ENCODE measurements at regions not wholly inside any gene's neighbourhood (a gene's known extent, or its start where the extent isn't known, plus 50 kb on each side); places are given as distances from the start of the nearest gene placed in this dataset.
"Not testable (repeated sequence)": the region's sequence is repeated elsewhere in the genome, so short reads cannot be mapped to it uniquely, and the experiment has no call there.

DNA sequence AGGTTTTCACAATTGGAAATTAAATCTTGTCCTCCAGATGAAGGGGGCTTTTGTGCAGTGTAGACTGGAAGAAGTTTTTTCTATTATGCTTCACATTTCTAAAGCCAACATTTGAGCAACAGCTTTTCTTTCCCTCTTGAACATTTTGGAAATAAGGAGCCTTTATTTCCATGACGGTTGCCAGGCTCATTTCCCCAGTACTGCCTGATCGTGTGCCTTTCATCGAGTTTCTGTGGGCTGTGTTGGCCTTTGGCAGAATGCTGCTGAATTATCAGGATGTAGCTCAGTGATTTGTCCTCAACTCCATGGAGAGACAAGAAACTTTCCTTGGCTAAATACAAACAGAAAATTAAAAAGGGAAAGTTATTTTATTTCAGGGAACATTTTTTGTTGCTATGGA, 314.8 kb upstream of the LRRC3B start:
- Mint-ChIP-seq H3K27ac (no peak overlapping the region), H3K4me3 (no peak overlapping the region), H3K9me3 (peaks cover 19% of the 10 kb centered on the region), H3K27me3 (no peaks in the 10 kb centered on the region), H3K4me1 (ENCODE audit: low read depth) (no peaks in the 10 kb centered on the region), H3K36me3 (ENCODE audit: low read depth) (no peaks in the 10 kb centered on the region)

DNA sequence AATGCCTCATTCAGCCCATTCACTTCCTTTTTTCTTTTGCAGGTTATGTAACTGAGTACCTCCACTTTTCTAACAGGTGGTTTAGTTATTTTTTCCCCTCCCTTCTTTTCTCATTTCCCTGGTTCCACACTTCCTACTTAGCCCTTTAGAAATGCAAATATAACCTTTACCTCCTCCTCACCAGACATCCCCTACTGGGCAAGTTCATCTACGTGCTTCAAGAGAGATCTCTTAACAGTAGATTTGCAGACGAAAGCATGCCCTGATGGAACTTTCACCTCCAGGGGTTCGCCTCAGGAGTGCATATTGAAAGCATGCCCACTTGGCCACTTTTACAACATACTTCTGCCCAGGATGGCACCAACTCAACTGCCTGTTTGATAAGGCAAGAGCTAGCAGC, 314.1 kb upstream of the LRRC3B start:
- H3K27me3 Mint-ChIP-seq: no peaks in the 10 kb centered on the region
- no peak overlapping the region for H3K27ac Mint-ChIP-seq
- H3K36me3 Mint-ChIP-seq (ENCODE audit: low read depth): no peaks in the 10 kb centered on the region
- no peaks in the 10 kb centered on the region for H3K4me1 Mint-ChIP-seq (ENCODE audit: low read depth)
- H3K9me3 Mint-ChIP-seq: peaks cover 13% of the 10 kb centered on the region
- no peak overlapping the region for H3K4me3 Mint-ChIP-seq

DNA sequence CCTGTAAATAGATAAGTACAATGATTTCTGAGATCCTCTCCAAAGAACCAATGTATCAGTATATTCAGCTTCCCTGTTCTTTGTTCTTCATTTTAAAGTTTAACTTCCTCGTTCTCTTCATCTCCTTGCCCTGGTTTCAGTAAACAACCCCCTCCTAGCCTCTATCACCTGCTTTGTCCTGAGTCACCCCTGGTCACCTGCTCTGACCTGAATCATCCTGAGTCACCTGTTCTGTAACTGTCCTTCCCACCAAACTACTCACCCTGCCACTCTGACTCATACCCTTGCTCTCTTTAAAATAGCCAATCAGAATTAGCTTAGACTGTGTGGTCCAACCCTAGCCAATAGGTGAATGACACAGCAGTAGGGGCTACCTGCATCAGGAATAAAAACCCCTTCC, 313.0 kb upstream of the LRRC3B start:
- not testable (repeated sequence) for H3K36me3 Mint-ChIP-seq (ENCODE audit: low read depth); H3K27ac Mint-ChIP-seq; H3K4me1 Mint-ChIP-seq (ENCODE audit: low read depth); H3K4me3 Mint-ChIP-seq; H3K27me3 Mint-ChIP-seq
- H3K9me3 Mint-ChIP-seq: peaks cover 13% of the 10 kb centered on the region

DNA sequence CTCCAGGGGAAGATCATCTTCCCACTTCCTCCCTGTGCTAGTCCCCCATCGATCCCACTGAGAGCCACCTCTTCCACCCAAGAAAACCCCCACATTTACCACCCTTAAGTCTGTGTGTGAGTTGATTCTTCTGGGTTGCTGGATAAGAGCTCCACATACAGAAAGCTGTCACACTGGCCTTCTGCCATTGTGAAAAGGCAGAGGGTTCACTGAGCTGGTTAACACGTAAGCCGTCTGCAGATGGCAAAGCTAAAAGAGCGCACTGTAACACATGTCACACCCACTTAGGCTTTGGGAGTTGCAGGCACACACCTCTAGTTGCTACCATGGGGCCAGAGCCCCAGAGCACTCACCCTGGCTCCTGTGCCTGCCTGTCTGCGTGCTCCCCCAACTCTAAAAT, 309.8 kb upstream of the LRRC3B start:
- no peak overlapping the region for H3K27ac Mint-ChIP-seq
- peaks cover 13% of the 10 kb centered on the region for H3K9me3 Mint-ChIP-seq
- no peaks in the 10 kb centered on the region for H3K4me1 Mint-ChIP-seq (ENCODE audit: low read depth)
- H3K27me3 Mint-ChIP-seq: no peaks in the 10 kb centered on the region
- H3K36me3 Mint-ChIP-seq (ENCODE audit: low read depth): no peaks in the 10 kb centered on the region
- H3K4me3 Mint-ChIP-seq: no peak overlapping the region

DNA sequence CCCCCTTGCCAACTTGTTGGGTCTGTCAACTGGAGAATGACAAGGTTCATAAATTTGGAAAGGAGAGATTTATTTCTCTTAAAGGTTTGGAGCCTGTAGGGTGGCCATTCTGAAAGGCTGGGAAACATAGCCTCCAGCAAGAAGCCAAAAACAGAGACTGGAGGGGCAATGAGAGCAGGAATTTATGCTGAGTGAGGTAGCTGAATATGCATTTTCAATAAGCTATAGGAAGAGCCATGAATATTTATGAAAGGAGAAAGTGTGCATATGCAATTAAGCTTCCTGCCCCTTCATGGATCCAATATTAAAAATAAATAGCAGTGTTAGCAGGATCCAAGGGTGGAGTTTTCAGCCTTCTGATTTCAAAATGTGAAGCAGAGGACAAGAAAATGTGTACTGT, 306.1 kb upstream of the LRRC3B start:
- peaks cover 10% of the 10 kb centered on the region for H3K9me3 Mint-ChIP-seq
- no peak overlapping the region for H3K4me3 Mint-ChIP-seq
- H3K4me1 Mint-ChIP-seq (ENCODE audit: low read depth): no peaks in the 10 kb centered on the region
- H3K27ac Mint-ChIP-seq: no peak overlapping the region
- no peaks in the 10 kb centered on the region for H3K36me3 Mint-ChIP-seq (ENCODE audit: low read depth)
- H3K27me3 Mint-ChIP-seq: no peaks in the 10 kb centered on the region

DNA sequence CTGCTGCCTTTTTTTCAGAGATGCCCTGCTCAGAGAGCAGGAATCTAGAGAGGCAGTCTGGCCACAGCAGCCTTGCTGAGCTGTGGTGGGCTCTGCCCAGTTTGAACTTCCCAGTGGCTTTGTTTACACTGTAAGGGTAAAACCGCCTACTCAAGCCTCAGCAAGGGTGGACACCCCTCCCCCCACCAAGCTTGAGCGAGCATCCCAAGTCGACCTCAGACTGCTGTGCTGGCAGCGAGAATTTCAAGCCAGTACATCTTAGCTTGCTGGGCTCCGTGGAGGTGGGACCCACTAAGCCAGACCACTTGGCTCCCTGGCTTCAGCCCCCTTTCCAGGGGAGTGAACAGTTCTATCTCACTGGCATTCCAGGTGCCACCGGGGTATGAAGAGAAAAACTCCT, 298.8 kb upstream of the LRRC3B start:
- H3K4me3 Mint-ChIP-seq; H3K27ac Mint-ChIP-seq; H3K4me1 Mint-ChIP-seq (ENCODE audit: low read depth); H3K27me3 Mint-ChIP-seq; H3K36me3 Mint-ChIP-seq (ENCODE audit: low read depth): not testable (repeated sequence)
- H3K9me3 Mint-ChIP-seq: peaks cover 20% of the 10 kb centered on the region

DNA sequence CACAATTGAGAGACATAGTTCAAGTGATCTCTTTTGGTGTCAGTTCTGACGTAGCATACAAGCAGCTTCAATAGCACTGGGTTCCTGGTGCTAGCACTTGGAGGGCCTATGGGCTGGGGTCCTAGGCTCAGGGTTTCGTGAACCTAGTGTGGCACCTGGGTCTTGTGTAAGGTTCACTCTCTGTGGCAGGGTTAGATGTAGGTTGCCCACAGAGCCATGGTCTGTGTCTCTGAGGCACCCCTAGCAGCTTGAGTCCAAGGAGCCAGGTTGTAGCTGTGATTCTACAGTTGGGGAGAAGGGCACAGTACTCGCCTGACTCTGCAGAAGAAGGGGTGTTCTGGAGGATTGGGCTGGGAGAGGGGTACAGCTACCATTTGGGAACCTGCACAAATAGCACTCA, 282.6 kb upstream of the LRRC3B start:
- no peaks in the 10 kb centered on the region for H3K4me1 Mint-ChIP-seq (ENCODE audit: low read depth)
- no peaks in the 10 kb centered on the region for H3K36me3 Mint-ChIP-seq (ENCODE audit: low read depth)
- no peaks in the 10 kb centered on the region for H3K27me3 Mint-ChIP-seq
- no peak overlapping the region for H3K4me3 Mint-ChIP-seq
- H3K9me3 Mint-ChIP-seq: peaks cover 6% of the 10 kb centered on the region
- H3K27ac Mint-ChIP-seq: no peak overlapping the region

DNA sequence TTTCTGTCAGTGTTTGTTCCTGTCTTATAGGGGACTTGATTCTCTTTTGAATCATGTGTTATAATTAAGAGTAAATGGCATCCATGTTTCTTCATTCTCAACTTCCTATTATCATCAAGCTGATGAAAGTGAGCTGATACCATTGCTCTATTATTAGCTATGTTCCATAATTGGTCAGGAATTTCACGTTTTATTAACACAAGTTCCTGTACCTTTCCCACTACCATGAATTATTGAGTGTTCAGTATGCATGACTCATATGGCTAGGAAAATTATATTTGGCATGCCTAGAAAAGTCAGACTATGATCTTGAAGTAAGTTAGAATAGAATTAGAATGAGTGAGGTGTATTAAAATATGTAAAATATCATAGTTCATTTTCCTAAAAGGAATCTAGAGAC, 278.9 kb upstream of the LRRC3B start:
- Mint-ChIP-seq H3K9me3 (peaks cover 9% of the 10 kb centered on the region), H3K4me1 (ENCODE audit: low read depth) (no peaks in the 10 kb centered on the region), H3K4me3 (no peak overlapping the region), H3K36me3 (ENCODE audit: low read depth) (no peaks in the 10 kb centered on the region), H3K27ac (no peak overlapping the region), H3K27me3 (no peaks in the 10 kb centered on the region)

DNA sequence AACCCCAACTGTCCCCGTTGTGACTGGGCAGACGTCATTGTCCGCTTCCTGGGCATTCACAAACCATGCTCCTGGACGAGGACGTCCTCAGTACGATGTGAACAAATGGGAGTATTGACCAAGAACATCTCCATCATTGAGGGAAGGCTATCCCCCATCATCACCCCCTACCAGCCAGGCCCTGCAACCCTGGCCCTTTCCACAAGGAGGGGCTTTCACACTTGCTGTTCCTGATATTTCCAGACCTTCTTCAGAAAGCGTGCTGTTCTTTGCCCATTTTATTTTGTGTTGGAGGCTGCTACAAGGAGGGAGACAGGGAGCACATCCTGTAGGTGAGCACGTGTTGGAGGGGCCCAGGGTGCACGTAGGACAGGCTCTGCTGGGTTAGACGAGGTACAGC, 277.0 kb upstream of the LRRC3B start:
- no peak overlapping the region for H3K27ac Mint-ChIP-seq
- H3K4me3 Mint-ChIP-seq: no peak overlapping the region
- no peaks in the 10 kb centered on the region for H3K27me3 Mint-ChIP-seq
- no peaks in the 10 kb centered on the region for H3K4me1 Mint-ChIP-seq (ENCODE audit: low read depth)
- no peaks in the 10 kb centered on the region for H3K36me3 Mint-ChIP-seq (ENCODE audit: low read depth)
- H3K9me3 Mint-ChIP-seq: peaks cover 10% of the 10 kb centered on the region

DNA sequence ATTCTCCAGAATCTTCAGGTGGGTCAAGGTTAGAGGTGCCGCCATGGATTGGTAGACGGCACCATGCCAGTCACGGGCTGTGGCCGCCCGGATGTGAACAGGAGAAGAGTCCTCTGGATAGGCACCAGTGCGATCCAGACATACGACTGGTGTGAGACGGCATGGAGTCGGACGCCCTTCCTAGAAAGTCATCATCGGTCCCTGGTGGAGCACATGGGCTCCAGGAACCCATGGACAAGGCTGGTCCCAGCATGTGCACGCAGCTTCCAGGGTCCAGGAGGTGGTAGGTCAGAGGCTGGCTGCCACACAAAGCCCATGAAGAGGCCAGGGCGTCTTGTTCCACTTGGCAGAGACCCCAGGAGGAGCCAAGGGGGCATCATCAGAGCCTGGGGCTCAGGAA, 276.1 kb upstream of the LRRC3B start:
- H3K27me3 Mint-ChIP-seq: no peaks in the 10 kb centered on the region
- no peaks in the 10 kb centered on the region for H3K36me3 Mint-ChIP-seq (ENCODE audit: low read depth)
- H3K4me1 Mint-ChIP-seq (ENCODE audit: low read depth): no peaks in the 10 kb centered on the region
- peaks cover 17% of the 10 kb centered on the region for H3K9me3 Mint-ChIP-seq
- no peak overlapping the region for H3K4me3 Mint-ChIP-seq
- H3K27ac Mint-ChIP-seq: no peak overlapping the region

DNA sequence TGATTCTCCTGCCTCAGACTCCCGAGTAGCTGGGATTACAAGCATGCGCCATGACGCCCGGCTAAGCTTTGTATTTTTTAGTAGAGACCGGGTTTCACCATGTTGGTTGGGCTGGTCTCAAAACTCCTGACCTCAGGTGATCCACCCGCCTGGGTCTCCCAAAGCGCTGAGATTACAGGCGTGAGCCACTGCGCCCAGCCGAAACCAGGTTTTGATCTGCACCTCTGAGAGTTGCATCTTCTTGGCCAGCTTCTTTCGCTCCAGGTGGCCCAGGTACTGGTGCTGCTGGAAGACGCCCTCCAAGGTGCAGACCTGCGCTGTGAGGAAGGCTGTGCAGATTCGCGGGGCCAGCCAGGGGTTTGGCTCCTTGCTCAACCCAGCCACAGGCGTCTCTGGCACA, 275.4 kb upstream of the LRRC3B start:
- Mint-ChIP-seq H3K27ac (no peak overlapping the region), H3K27me3 (no peaks in the 10 kb centered on the region), H3K36me3 (ENCODE audit: low read depth) (no peaks in the 10 kb centered on the region), H3K4me1 (ENCODE audit: low read depth) (no peaks in the 10 kb centered on the region), H3K4me3 (no peak overlapping the region), H3K9me3 (peaks cover 17% of the 10 kb centered on the region)

DNA sequence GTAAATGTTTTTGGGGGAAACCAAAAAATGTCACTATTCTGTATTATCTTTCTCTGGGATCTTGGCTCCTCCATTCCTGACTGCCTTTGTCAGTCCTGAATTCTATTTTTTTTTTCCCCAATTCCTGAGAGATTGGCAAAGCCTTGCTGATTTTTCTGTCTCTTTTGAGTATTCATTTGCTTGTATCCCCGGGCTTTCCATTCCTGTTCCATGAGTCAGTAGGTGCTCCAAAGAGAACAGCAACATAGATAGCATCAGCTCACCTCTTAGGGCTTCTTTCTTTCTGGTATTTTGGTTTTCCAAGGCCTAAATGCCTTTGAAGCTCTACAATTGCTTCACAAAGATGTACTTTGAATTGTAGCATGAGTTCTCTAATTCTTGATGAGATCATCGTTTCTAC, 271.7 kb upstream of the LRRC3B start:
- no peaks in the 10 kb centered on the region for H3K4me1 Mint-ChIP-seq (ENCODE audit: low read depth)
- H3K9me3 Mint-ChIP-seq: peaks cover 17% of the 10 kb centered on the region
- no peaks in the 10 kb centered on the region for H3K27me3 Mint-ChIP-seq
- H3K4me3 Mint-ChIP-seq: no peak overlapping the region
- H3K27ac Mint-ChIP-seq: no peak overlapping the region
- H3K36me3 Mint-ChIP-seq (ENCODE audit: low read depth): no peaks in the 10 kb centered on the region

DNA sequence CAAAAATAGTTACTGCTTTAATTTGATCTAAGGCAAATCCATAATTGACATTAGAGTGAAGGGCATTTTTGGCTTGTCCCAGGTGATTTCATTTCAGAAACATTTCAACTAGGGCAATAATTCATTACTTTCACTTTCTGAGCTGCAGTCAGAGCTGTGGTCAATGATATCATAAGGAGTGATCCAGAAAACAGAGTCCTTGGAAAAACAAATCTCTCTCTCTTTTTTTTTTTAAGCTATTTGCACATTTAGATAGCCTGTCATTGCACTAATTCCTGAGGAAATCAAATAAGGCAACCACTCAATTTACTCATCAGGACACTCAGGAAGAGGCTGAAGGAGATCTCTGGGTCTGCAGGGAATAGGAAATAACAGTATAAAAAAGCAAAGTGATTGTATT, 269.5 kb upstream of the LRRC3B start:
- Mint-ChIP-seq H3K9me3 (peaks cover 20% of the 10 kb centered on the region), H3K27ac (no peak overlapping the region), H3K27me3 (no peaks in the 10 kb centered on the region), H3K4me1 (ENCODE audit: low read depth) (no peaks in the 10 kb centered on the region), H3K4me3 (no peak overlapping the region), H3K36me3 (ENCODE audit: low read depth) (no peaks in the 10 kb centered on the region)

DNA sequence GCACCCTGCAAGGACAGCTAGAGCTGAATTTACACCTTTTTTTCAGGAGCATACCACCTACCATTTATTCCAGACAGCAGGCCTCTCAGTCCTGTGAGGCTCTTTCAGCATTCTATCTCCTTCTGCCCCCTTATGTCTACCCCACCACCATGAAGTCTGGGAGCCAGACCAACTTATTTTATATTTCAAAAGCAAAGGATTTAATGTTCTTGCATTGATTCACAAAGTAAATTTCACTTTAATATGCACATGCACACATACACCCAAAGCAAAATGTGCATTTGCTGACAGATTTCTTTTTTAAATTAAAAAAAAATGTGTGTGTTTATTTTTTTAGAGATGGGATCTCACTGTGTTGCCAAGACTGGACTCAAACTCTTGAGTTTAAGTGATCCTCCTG, 264.2 kb upstream of the LRRC3B start:
- Mint-ChIP-seq H3K27me3 (no peaks in the 10 kb centered on the region), H3K36me3 (ENCODE audit: low read depth) (no peaks in the 10 kb centered on the region), H3K27ac (no peak overlapping the region), H3K4me3 (no peak overlapping the region), H3K4me1 (ENCODE audit: low read depth) (no peaks in the 10 kb centered on the region), H3K9me3 (peaks cover 12% of the 10 kb centered on the region)

DNA sequence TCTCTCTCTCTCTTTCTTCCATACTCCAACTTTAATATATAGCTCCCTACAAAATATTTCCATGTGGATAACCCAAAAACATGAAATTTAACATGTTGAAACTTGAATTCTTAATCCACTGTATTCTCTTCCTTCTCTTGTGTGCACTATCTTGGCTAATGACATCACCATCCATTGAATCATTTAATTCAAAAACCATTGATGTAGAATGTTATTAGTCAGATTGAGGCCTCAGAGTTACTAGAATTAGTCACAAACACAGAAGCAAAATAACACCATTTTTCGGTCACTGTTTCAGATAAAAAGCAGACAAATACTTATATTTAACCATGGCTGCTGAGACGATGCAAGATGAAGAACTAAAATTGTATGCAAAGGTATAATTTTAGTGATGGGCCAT, 256.9 kb upstream of the LRRC3B start:
- no peak overlapping the region for H3K27ac Mint-ChIP-seq
- no peak overlapping the region for H3K4me3 Mint-ChIP-seq
- H3K27me3 Mint-ChIP-seq: no peaks in the 10 kb centered on the region
- peaks cover 21% of the 10 kb centered on the region for H3K9me3 Mint-ChIP-seq
- H3K4me1 Mint-ChIP-seq (ENCODE audit: low read depth): no peaks in the 10 kb centered on the region
- H3K36me3 Mint-ChIP-seq (ENCODE audit: low read depth): no peaks in the 10 kb centered on the region

DNA sequence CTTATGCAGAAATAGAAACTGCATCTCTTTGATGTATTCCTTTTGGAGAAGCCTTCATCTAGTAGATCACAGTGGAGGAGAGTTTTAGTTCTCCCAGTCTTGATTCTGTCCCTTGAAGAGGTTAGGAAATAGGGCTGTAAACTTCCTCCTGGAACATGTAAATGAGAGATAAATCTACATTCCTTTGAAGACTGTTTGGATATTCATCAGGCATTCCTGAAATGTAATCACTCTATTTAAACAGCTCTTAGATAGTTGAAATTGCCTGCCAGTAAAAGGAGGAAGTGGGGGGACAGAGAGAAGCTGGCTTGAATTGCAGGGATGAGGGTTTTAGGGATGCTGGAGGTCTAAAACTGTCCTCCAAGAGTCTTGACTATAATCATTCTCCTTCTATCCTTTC, 254.3 kb upstream of the LRRC3B start:
- Mint-ChIP-seq H3K36me3 (ENCODE audit: low read depth) (no peaks in the 10 kb centered on the region), H3K27me3 (no peaks in the 10 kb centered on the region), H3K9me3 (peaks cover 21% of the 10 kb centered on the region), H3K27ac (no peak overlapping the region), H3K4me1 (ENCODE audit: low read depth) (no peaks in the 10 kb centered on the region), H3K4me3 (no peak overlapping the region)

DNA sequence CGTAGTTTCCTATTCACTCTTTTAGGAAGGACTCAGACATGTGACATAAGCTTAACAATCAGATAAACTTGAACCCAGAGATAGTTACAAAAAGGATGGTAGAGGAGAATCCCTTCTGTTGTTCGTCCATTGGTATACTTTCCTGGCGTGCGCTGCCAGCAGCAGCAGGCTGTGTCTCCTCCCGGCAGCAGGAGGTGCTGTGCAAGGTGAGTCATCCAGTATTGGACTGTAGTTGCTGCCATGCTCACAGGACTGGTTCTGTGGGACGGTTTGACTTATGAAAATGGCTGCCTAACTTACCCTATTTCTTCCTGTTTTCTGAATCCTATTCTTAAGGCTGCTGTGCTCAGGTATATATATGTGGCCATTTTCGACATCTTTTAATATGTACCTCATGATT, 253.4 kb upstream of the LRRC3B start:
- H3K36me3 Mint-ChIP-seq (ENCODE audit: low read depth): no peaks in the 10 kb centered on the region
- peaks cover 19% of the 10 kb centered on the region for H3K9me3 Mint-ChIP-seq
- H3K27me3 Mint-ChIP-seq: no peaks in the 10 kb centered on the region
- no peak overlapping the region for H3K27ac Mint-ChIP-seq
- H3K4me3 Mint-ChIP-seq: no peak overlapping the region
- no peaks in the 10 kb centered on the region for H3K4me1 Mint-ChIP-seq (ENCODE audit: low read depth)
